22Rv1 (cell line): ENCODE measurements at regions not wholly inside any gene's neighbourhood (a gene's known extent, or its start where the extent isn't known, plus 50 kb on each side); places are given as distances from the start of the nearest gene placed in this dataset.
A peak's percentile ranks its signal among the peaks of the same experiment; 100 is the strongest.

Experiments
- H3K27ac ChIP-seq: fragments of 450-650 bp; 2 replicates; pipeline ENCODE4 v1.5.1; 2017
- ZFX ChIP-seq: fragments of 450-650 bp; IDR thresholded peaks from 2 replicates; pipeline ENCODE4 v1.6.1; 2017; ENCODE audit warnings: antibody characterized with exemption, borderline replicate concordance
- TF ChIP-seq, protein P1 (sequence below): fragments of 450-650 bp; IDR thresholded peaks from 2 replicates; pipeline ENCODE4 v1.5.1; 2017; ENCODE audit warnings: mild to moderate bottlenecking

DNA sequence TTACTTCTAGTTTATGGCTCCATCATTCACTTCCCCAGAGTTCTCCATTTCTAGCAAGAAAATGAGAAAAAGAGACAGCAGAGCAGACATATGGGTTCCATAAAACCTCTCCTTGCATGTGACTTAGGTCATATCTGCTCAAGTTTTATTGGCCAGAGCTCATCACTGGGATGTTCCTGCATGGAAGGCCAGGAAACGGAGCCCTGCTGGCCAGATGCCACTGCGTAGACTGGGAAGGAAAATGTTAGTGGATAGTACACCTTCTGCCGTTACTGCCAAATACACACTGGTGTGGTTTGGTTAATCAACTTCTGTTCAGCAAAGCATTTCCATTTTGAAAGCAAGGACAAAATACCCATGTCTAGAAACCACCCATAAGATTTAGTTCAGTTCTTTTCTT lies 220.6 kb upstream of the TSHZ2 start:
- TF ChIP-seq, protein P1, sequence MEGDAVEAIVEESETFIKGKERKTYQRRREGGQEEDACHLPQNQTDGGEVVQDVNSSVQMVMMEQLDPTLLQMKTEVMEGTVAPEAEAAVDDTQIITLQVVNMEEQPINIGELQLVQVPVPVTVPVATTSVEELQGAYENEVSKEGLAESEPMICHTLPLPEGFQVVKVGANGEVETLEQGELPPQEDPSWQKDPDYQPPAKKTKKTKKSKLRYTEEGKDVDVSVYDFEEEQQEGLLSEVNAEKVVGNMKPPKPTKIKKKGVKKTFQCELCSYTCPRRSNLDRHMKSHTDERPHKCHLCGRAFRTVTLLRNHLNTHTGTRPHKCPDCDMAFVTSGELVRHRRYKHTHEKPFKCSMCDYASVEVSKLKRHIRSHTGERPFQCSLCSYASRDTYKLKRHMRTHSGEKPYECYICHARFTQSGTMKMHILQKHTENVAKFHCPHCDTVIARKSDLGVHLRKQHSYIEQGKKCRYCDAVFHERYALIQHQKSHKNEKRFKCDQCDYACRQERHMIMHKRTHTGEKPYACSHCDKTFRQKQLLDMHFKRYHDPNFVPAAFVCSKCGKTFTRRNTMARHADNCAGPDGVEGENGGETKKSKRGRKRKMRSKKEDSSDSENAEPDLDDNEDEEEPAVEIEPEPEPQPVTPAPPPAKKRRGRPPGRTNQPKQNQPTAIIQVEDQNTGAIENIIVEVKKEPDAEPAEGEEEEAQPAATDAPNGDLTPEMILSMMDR, result no peak
- no peak for TF ChIP-seq ZFX
- no peak overlapping the region for H3K27ac ChIP-seq

DNA sequence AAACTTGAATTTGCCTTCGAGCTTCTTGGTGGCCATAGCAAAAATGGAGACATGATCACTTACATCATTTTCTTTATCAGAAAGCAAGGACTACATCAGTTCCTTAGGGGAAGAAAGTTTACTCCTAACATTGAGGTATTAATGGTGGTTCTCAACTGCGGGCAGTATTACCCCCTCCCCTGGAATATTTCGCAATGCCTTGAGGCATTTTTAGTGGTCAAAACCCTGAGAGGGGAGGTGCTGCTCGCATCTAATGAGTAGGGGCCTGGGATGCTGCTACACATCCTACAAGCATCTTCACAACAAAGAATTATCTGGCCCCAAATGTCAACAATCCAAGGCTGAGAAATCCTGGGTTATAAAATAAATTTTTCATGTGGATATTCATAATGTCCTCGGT lies 222.2 kb upstream of the TSHZ2 start:
- TF ChIP-seq, protein P1, result no peak
- no peak for TF ChIP-seq ZFX
- H3K27ac ChIP-seq, result no peak overlapping the region

DNA sequence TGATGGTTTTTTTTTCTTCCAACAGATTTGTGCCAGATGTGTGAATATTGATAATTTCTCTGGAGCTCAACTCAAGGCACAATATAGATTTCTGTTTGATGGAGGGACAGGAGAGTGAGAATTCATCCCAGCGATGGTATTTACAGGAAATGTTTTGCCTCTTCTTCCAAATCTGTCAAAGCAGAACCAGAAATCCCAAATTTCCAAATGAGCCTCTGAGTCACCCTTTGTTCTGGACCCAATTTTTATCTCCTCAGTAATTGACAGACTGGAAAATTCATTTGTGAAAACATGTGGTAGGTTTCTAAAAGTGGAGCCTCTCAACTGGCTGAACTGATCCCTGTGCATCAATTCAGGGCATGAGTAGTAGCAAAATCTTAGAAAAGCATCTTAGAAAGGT lies 223.2 kb upstream of the TSHZ2 start:
- H3K27ac ChIP-seq, result no peak overlapping the region
- TF ChIP-seq, protein P1, result no peak
- no peak for TF ChIP-seq ZFX

DNA sequence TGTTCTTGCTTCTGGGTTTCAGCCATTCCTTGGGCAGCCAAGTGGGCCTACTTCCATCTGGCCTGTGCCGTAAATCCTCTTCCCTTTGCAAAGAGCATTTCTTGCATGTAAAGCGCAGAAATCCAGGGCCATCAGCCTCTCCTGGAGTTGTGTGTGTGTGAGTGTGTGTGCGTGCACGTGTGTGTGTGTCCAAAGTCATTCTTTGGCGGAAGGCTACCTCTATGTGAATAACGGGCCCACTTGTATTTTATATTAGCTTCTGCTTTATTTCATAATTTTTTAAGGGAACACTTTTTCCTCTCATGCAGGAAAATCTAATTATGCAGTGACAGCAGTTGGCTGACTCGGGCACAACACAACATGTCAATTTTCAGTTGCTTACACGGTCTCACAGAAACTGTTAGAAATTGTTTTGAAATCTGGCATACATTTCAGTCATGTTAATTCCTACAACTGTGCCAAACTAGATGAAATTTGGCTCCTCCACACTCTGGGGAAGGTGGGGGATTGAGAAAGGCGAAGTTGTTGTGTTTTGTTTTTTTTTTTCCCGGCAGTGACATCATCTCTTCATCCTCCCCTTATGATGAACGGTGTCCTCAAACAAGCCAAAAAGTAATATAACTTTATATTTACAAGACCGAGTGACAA lies 223.7 kb upstream of the TSHZ2 start:
- TF ChIP-seq, protein P1, result no peak
- no peak for TF ChIP-seq ZFX
- no peak overlapping the region for H3K27ac ChIP-seq

DNA sequence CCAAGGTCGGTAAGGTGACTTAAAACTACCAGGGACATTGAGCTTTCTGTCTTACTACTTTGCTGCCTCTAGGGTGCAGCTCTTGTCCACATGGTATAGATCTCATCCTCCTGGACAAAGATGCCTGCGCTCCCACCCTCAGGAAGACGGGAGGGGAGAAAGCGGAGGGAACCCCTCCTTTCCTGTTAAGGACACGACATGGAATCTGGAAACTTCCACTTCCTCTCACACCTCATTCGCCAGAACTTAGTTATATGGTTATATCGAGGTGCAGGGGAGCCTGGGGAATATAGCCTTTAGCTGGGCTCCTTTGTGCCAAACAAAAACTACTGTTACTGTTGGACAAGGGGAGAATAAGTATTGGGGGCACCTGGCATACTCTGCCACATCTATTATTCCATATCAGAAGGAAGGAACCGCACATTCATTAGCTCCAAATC lies 224.3 kb upstream of the TSHZ2 start:
- TF ChIP-seq, protein P1, result 0 out of 2 replicates have a peak, but pooled peaks have one; percentile 17
- no peak for TF ChIP-seq ZFX
- no peak overlapping the region for H3K27ac ChIP-seq

DNA sequence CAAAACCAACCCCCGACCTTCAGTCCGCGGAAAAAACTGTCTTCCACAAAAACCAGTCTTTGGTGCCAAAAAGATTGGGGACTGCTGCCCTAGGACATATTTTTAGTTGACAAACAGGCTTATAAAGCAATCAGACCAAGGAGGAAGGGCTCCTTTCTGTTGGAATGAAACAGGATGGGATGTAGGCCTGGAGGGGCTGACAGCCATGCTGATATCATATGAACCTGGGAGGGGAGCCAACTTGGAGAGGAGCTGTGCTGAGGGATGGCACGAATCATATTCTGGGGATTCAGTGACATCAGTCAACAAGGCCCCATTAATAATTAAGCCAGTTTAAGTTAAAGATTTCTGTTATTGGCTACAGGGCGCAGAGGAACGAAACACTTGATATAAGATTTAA lies 225.4 kb upstream of the TSHZ2 start:
- TF ChIP-seq, protein P1, result no peak
- TF ChIP-seq ZFX, result no peak
- H3K27ac ChIP-seq, result no peak overlapping the region

DNA sequence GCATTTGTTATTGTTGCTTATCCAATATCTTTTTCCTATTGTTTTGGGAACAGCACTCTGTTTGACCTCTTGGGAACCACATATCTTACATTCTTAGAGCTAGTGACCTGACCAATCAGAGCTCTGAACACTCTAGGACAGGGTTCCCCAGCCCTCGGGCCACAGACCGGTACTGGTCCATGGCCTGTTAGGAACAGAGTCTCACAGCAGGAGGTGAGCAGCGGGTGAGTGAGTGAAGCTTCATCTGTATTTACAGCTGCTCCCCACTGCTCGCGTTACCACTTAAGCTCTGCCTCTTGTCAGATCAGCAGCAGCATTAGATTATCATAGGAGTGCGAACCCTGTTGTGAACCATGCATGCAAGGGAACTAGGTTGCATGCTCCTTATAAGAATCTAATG lies 226.0 kb upstream of the TSHZ2 start:
- TF ChIP-seq, protein P1, result no peak
- TF ChIP-seq ZFX, result no peak
- H3K27ac ChIP-seq, result no peak overlapping the region
